ENCODE measurements at regions not wholly inside any gene's neighbourhood (a gene's known extent, or its start where the extent isn't known, plus 50 kb on each side); places are given as distances from the start of the nearest gene placed in this dataset.
"Not testable (repeated sequence)": the region's sequence is repeated elsewhere in the genome, so short reads cannot be mapped to it uniquely, and the experiment has no call there.

- DNase-seq, result no peak
These were observed 119.0 kb upstream of the STARD4 start for GRCh38 chr5:111631328-111631727.

GRCh38 chr5:111628901-111629300, 116.6 kb upstream of the STARD4 start:
- no peak for DNase-seq

DNA sequence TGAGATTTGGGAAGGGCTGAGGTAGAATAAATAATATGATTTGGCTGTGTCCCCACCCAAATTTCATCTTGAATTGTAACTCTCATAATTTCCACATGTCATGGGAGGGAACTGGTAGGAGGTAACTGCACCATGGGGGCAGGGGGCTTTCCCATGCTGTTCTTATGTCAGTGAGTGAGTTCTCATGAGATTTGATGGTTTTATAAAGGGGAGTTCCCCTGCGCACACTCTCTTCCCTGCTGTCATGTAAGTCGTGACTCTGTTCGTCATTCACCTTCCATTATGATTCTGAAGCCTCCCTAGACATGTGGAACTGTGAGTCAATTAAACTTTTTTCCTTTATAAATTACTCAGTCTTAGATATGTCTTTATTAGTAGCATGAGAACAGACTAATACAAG, 115.5 kb upstream of the STARD4 start:
- DNase-seq, result no peak

DNA sequence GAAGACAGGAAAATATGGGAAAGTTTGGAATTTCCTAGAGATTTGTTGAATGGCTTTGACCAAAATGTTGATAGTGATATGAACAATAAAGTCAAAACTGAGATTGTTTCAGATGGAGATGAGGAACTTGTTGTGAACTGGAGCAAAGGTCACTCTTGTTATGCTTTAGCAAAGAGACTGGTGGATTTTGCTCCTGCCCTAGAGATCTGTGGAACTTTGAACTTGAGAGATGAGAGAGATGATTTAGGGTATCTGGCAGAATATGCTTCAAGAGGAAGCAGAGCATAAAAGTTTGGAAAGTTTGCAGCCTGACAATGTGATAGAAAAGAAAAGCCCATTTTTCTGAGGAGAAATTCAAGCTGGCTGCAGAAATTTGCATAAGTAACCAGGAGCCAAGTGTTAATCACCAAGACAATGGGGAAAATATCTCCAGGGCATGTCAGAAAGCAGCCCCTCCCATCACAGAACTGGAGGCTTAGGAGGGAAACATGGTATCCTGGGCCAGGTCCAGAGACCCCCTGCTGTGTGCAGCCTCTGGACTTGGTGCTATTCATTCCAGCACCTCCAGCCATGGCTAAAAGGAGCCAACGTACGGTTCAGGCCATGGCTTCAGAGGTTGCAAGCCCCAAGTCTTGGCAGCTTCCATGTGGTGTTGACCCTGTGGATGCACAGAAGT, 114.3 kb upstream of the STARD4 start:
- DNase-seq, result no peak

DNA sequence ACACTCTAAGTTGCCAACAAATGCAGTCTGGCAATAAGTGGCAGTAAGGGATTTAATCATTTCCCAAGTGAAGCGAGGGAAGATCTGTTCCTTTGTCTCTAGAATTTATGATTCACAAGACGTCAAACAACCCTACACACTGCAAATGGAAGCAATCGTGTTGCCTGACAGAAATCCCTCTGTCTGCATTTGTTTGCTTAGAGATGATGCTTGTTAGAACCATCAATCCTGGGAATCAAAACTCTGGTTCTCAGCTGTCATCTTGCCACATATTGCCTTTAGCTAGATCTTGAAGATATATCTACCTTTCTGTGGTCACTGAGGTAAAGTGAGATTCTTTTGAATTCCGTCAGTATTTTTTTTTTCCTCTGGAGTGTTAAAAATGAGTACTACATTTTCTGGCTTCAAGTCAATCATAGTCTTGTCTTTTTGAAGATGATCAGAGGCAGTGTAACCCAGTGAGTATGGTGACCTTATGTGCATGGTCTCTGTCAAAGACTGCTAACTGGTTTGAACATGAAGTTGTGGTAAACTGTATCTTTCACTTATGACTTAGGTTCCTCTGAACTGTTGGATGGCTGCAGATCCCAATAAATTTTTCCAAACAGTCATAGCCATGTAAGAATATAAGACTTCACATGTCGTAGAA, 106.4 kb upstream of the STARD4 start:
- DNase-seq, result no peak

DNA sequence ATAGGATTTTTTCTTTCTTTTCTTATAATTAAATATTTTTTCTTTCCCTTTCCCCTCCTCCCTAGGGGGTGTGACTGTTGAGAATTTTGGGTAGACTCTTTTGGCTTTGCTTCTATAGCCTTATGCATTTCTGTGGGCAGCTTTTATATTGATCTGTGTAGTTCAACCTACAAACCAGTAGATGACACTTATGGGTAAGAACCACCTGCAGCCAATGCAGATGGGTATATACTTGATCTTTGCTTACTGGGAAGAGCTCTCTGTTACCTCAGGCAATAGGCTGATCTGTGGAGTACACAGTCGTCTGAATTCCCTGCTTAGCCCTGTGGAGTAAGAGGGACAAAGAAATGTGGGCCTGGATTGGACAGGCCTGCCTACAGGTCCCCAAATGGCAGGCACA, 102.7 kb upstream of the STARD4 start:
- no peak for DNase-seq

GRCh38 chr5:111612013-111612630, 99.8 kb upstream of the STARD4 start:
- not testable (repeated sequence) for DNase-seq

DNA sequence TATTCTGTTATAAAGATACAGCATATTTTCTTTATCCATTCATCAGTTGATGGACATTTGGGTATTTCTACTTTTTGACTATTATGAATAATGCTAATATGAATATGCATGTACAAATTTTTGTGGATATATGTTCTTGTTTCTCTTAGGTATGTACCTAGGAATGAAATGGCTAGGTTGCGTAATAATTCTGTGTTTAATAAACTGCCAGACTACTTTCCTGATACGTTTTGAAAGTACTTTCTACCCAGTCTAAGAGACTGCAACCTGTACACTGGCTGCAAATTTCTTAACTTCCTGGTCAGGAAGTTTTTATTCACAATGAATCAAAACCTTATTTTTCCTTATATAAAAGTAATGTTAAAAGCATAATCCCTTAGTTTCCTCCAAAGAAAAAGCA, 93.9 kb upstream of the STARD4 start:
- no peak for DNase-seq

- no peak for DNase-seq
These were observed 91.1 kb upstream of the STARD4 start for GRCh38 chr5:111603446-111603827.

DNA sequence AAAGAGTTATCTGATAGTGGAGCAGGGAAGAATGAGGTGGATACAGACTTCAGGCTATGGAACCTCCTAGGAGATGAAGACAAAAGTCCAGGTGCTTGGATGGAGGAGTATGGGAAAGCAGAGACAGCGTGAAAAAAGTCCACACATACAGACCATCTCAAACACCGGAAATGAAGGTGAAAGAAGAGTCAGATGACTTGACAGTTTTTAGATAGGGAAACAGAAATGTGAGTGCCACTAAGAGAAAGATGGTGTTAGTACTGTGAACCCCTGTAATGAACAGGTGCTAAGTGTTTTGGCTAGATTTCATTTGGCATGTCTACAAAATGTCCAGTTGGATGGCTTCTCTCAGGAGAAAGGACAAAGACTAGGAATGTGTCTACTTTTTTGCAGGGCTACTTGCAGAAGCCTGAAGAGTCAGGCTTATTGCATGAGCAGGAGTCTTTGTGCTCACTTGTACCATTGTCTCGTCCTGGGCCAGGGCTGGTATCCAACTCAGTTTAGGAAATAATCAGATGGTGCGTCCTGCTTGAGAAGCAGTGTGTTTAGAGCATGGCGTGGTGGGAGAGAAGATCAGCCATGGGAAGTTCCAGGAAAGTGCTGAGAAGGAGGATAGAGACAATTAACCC, 90.6 kb upstream of the STARD4 start:
- no peak for DNase-seq

DNA sequence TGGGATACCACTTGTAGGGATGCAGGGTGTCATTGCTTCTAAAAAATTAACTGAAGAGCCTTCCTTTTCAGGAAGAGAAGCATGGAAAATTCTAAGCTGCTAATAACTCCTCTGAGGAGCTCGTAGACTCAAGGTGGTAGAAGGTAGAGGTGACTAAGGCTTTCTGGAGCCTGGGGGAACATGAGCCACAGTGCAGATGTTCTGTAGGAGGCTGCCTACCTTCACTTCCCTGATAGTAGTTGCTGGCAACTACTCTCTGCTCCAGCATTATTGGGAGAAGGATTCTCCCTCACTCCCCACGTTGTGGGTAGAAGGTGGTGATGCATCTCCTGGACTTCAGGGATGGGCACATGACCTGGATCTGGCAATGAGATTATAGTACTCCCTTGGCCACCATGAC, 86.7 kb upstream of the STARD4 start:
- no peak for DNase-seq

DNA sequence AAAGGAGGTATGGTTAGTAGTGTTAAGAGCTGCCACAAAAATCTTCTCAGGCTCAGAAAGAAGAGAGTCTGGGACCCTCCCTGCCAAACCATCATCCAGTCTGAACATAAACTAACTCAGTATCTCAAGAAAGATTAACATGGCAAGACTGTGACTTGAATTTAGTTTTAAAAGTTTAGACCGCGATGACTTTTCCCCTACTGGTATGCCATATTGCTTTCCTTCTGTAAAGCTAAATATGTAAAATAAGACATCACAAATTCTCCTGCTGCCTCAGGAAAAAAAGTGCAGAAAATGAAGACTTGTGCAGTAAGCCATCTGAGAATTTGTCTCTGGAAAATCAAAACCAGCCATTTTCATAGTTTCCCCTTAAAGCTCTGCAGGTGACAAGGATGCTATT, 85.2 kb upstream of the STARD4 start:
- no peak for DNase-seq

- DNase-seq, result no peak
These were observed 84.4 kb upstream of the STARD4 start for GRCh38 chr5:111596705-111597104.

DNA sequence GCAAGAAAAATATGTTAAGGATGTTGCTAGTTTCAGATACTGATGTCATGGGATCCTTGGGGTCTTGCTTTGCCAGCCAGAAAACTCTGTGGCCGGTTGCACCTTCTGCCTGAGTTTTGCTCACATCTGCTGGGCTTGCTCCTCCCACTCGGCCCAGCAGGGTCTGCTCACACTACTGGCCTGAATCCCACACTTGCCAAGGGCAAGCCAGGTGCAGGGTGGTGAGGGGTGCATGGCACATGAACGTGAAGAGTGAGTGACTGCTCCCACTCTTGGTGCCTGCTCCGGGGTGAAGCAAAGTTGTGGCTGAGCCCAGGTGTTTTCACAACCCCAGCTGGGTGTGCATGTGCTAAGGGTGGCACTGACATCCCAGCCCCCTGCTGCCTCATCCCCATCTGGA, 83.1 kb upstream of the STARD4 start:
- DNase-seq, result no peak

- no peak for DNase-seq
These were observed 77.0 kb upstream of the STARD4 start for GRCh38 chr5:111589316-111589715.

DNA sequence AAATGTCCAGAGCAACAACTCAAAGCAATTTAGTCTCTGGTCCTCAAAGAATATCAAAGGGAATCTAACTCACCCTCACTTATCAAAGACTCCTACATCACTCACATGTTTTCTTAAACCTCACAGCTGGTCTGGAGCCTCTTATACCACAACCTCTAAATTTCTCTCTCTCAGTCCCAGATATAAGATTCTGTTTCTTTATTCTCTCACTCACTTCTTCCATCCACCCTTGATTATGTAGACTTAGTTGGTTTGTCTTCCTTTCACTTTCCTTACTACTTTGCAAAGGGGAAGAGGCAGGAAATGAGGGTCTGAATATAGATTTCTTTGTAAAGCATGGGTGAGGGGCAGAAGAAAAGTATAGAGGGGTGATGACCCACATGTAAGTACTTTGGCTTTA, 75.4 kb upstream of the STARD4 start:
- no peak for DNase-seq

DNA sequence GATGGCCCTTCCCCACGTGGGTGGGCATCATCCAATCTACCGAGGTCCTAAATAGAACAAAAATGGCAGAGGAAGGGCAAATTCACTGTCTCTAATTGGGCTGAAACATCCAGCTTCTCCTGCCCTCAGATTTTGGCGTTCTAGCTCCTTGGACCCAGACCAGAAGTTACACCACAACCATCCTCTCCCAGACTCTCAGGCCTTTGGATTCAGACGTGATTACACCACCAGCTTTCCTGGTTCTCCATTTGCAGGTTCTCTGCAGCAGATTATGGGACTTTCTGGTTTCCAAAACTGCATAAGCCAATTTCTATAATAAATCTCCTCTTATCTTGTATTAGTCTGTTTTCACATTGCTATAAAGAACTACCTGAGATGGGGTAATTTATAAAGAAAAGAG, 73.6 kb upstream of the STARD4 start:
- no peak for DNase-seq

DNA sequence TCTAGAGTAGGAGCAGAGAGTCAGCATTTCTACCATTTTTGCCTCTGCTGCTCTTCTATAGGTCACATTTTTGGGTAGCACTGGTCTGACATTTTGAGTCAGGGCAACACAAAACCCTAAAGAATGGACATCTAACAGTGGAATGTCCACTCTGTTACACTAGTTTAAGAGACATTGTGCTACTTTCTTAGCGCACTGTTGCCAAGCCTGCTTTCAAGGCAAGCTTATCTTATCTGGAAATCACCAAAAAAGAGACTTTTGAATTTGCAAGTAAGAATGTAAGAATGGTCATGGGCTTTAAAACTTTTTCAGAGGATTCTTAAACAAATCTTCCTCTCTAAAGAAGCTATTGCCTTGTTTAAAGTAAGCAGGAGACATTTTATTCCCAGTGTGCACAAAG, 73.0 kb upstream of the STARD4 start:
- DNase-seq, result no peak

DNA sequence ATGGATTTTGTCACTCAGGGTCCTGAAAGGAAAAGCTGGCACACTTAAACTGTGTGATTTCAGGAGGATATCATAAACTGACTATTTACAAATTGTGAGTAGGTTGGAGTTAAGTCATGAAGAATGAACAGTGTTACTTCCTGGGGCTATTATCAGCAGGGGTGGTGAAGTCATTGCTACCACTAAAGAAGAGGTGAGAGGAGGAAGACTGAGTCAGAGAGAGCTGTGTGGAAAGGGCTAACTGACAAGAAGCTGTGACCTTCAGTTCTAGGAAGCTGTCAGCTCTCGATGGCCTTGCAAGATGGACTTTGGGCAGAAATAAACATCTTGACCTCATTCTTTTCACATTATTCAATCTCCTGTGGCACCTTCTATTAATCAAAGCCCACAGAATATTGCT, 72.3 kb upstream of the STARD4 start:
- DNase-seq, result peak in 1 of 2 experiments; percentile 9

DNA sequence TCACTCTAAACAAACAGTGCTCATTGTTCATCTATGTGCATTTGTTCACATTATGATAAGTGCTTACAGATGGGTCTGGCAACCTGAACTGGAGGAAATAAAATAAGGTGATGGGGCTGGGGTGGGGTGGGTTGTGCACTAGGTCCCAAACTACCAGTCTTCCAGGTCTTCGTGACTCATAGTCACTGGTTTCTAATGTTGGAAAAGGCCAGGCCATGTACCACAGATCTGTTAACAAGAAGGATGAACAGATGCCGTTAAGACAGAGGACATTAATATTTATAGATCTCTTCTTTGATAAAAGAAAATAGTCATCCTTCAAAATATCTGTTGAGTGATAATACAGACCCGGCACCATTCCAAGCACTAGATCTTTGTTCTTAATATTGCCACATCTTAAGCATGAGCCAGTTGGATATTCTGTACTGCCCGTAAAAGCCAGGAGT, 71.4 kb upstream of the STARD4 start:
- DNase-seq, result no peak

- no peak for DNase-seq
These were observed 70.8 kb upstream of the STARD4 start for GRCh38 chr5:111582993-111583601.

- DNase-seq, result no peak
These were observed 70.1 kb upstream of the STARD4 start for GRCh38 chr5:111582451-111582850.

DNA sequence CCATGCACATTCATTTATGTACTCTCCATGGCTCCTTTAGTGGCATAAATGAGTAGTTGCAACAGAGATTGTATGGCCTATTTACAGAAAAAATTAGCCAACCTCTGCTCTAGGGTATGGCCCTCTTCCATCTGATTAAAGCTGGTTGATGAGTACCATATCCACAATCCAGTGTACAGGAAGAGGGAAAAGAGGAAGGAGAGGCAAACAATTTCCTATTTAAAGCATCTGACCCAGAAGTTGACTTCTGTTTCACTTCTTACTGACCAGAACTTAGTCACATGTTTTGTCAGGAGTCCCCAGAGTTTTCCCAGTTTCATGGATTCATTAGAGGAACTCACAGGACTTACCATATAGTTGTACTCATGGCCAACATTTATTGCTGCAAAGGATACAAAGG, 68.6 kb upstream of the STARD4 start:
- no peak for DNase-seq

- DNase-seq, result no peak
These were observed 62.0 kb upstream of the STARD4 start for GRCh38 chr5:111574311-111574710.

All from SW 1271 (cell line).